ENCODE measurements at regions not wholly inside any gene's neighbourhood (a gene's known extent, or its start where the extent isn't known, plus 50 kb on each side); places are given as distances from the start of the nearest gene placed in this dataset.

DNA sequence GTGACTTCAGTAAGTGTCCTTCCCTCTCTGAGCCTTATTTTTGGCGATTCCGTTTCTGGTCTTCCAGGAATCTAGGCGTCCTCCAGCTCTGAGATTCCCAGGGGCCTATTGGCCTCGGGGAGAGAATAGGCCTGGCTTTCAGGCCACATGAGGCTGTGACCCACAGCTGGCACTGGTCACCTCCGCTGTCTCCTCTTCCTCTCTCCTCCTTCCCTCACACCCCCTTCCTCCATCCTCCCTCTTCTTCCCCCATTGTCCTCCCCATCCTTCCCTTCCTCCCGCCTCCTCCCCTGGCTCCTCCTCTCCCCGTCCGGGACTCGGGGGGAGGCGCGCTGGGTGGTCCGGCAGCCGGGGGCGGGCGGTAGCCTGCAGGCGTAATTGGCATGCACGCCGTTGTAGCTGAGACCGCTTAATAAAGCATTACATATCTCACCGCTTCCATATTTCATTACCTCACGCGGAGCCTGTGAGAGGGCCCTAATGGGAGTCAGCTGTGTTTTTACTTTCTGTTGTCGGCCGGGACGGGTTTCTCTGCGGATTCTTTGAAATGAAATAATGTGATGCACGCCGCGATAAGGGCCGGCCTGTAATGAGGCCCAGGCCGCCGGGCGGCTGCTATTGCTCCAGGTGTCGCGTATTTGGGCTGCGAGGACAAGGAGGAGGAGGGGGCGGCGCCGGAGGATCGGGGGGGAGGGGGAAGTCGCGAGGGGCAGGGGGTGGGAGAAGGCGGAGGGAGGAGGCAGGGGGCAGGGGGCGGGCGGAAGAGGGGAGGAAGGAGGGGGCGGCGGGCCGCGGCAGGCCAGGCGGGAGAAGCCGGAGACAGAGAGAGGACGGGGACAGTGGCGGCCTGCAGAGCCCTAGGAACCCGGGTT lies 95.3 kb downstream of the FOXD2 start:
- TF ChIP-seq, protein P1, sequence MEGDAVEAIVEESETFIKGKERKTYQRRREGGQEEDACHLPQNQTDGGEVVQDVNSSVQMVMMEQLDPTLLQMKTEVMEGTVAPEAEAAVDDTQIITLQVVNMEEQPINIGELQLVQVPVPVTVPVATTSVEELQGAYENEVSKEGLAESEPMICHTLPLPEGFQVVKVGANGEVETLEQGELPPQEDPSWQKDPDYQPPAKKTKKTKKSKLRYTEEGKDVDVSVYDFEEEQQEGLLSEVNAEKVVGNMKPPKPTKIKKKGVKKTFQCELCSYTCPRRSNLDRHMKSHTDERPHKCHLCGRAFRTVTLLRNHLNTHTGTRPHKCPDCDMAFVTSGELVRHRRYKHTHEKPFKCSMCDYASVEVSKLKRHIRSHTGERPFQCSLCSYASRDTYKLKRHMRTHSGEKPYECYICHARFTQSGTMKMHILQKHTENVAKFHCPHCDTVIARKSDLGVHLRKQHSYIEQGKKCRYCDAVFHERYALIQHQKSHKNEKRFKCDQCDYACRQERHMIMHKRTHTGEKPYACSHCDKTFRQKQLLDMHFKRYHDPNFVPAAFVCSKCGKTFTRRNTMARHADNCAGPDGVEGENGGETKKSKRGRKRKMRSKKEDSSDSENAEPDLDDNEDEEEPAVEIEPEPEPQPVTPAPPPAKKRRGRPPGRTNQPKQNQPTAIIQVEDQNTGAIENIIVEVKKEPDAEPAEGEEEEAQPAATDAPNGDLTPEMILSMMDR (conservative IDR thresholded peaks at IDR 0.05 in 1 of 2, IDR thresholded peaks at IDR 0.05 in 1 of 2; ENCODE audit: extremely low read depth in 1 of 2, insufficient read depth in 1 of 2, low read depth in 1 of 2, low read length in 2 of 2): no peak
- TF ChIP-seq EZH2 (IDR thresholded peaks at IDR 0.05; ENCODE audit: borderline replicate concordance, low read length): no peak
